Renal cortical epithelial cell (primary cell): ENCODE measurements at regions not wholly inside any gene's neighbourhood (a gene's known extent, or its start where the extent isn't known, plus 50 kb on each side); places are given as distances from the start of the nearest gene placed in this dataset.
"Not testable (repeated sequence)": the region's sequence is repeated elsewhere in the genome, so short reads cannot be mapped to it uniquely, and the experiment has no call there.

Experiments
- DNase-seq: peaks from one replicate; pipeline ENCODE4 v3.0.0-alpha.2; 2011; ENCODE audit warnings: low read depth

DNA sequence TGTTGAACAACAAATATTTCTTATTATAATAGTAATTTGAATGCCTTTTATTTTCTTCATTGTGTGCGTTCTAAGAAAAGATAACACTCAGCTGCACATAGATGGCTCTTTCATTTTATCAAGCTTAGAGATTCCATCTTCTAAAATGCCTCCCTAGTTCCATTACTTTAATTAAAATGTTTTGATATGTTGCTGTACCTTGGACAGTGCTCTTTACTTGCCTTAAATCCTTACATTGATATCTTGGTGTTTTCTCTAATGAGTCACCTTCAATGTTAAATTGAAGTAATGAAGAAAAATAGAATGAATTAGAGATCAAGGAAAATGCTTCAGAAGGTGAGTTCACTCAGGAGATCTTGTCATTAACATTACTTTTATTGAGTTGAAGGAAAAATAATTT, 1672.4 kb upstream of the AGA start:
- DNase-seq = no peak

DNA sequence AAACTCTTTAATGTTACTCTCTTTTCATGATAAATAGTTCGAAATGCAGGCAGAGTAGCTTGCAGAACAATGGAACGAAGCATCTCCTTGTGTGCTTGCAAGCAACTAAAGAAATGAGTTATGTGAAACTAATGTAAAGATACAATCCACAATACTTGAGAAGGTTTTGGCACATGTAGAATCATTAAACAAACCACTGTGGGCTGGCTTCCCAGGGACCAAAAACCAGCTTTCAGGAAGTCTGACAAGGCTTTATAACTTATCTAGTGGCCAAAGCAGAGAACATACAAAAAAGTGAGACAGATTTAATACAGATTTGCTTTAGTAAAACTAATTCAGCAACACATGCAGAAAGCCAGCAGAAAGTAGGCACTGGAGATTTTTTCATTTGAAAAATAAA, 1673.8 kb upstream of the AGA start:
- no peak for DNase-seq

DNA sequence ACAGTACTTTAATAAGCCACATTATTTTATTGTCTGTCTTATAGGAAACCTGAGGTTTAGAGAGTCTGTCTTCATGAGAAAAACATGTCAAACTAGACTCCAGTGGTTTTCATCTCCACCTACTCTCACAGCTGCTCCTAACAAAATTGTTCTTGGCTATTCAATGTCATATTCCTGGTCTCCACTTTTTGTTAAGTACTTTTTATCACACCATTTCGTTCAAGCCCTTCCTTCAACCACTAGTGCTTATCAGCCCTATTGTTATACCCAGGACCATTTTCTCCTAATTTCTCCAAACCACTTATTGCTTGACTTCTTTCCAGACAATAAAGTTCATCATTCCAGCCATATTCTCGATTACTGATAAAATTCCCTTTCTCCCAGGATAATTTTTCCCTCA, 1674.3 kb upstream of the AGA start:
- DNase-seq = no peak

DNA sequence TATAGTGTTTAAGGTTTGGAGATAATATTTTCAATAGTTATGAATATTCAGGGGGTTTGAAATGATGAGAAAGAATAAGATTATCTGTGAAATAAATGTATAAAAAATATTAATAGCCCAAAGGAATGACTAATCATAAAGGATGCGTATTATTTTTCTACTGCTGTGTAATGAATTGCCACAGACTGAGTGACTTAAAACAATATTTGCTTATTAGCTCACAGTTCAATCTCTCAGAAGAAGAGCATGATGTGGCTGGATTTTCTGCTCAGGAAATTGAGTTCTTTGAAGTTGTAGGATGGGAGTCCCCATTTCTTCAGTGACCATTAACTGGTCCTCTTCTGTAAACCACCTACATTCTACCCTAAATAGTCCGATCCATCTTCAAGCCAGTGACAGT, 1680.8 kb upstream of the AGA start:
- DNase-seq = no peak

DNA sequence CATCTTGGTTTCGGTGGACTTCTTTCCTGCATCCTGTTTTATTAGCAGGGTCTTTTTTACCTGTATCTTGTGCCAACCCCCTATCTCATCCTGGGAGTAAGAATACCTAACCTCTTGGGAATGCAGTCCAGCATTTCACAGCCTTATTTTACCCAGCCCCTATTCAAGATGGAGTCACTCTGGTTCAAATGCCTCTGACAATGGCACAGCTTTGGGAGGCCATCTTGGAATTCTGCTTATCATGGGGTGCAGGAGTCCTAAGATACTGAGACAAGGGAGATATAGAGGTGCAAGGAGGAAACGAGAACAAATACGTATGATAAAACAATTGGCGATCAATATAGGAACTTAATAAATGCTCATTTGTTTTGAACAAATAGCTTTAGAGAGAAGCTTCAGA, 1682.2 kb upstream of the AGA start:
- DNase-seq = no peak

- DNase-seq = no peak
Measured at GRCh38 chr4:179124957-179125356, 1682.7 kb upstream of the AGA start.

- no peak for DNase-seq
Measured at GRCh38 chr4:179125870-179126269, 1683.6 kb upstream of the AGA start.

DNA sequence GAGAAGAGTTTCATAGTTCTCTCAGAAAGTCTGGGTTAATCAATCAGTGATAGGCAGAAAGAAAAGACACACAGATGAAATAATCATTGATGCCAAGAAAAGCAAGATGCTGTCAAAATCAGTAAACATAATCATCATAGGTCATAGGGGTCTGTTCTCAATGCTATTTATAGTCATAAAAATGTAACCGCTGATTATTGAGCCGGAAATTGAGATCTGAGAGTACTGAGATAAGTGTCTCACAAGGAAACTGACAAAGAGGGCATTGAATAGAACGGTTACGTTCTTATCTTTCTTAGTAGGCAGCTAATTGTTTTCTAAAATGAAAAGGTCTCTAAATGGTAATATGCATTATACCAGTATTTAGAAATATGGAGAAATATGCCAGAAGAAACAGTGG, 1686.1 kb upstream of the AGA start:
- no peak for DNase-seq

DNA sequence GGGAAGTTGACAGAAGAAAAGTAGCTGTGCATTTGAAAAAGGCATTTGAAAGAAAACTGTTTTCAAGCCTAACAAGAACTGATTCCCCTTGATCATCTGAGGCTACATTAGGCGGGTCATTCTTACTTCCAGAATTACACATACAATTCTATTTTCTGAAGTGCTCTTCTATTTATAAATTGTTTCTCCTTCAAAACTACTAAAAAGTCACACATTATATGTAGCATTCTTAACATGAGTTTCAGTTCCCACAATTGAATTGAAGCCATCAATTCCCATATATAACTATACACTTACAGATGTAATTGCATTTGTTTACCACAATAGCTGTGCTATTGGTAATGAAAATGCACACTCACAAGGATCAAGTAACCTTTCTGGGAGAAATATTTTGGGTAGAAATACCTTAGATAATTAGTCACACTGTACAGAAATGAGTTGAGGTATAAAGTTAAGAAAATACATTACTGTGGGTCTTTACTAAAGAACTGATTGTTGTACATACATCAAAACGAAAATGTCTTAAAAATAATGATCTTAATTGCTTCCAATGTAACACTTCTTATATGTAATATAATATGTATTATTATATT, 1688.0 kb upstream of the AGA start:
- no peak for DNase-seq

- DNase-seq = peak; percentile 46
Measured at GRCh38 chr4:179145746-179146525, 1703.7 kb upstream of the AGA start.

DNA sequence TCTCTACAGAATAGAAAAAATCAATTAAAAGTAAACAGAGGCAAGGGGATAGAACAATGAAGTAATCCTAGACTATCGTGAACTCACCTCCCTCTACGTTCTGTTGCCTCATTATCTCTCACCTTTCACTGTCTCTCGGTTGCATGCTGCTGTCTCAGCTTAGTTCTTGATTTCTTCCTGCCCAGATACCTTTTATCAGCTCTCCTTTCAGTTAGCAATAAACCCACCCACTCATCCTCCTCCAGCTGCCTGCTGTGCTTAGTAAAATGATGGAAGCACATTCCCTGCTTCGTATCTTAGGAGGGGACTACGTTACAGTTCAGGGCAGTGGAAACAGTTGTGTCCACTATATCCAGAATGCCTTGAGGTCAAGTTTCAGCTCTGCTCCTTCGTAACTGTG, 1709.5 kb upstream of the AGA start:
- DNase-seq = no peak

DNA sequence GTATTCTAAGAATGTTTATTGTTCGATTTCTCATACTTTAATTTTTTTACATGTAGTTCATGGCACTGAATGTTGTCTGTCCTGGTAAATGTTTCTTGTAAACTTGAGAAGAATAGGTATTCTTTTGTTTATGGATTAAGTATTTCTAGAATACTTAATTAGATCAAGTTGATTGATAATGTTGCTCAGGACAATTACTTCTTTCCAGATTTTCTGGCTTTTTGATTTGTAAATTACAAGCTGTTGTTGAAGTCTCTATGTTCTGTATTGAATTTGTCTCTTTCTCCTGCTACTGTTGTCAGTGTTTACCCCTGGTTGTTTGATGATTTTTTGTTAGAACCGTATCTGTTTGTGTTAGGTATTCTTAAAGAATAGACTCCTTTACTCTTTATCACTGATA, 1720.9 kb upstream of the AGA start:
- DNase-seq = no peak

- DNase-seq = no peak
Measured at GRCh38 chr4:179164267-179164999, 1722.2 kb upstream of the AGA start.

DNA sequence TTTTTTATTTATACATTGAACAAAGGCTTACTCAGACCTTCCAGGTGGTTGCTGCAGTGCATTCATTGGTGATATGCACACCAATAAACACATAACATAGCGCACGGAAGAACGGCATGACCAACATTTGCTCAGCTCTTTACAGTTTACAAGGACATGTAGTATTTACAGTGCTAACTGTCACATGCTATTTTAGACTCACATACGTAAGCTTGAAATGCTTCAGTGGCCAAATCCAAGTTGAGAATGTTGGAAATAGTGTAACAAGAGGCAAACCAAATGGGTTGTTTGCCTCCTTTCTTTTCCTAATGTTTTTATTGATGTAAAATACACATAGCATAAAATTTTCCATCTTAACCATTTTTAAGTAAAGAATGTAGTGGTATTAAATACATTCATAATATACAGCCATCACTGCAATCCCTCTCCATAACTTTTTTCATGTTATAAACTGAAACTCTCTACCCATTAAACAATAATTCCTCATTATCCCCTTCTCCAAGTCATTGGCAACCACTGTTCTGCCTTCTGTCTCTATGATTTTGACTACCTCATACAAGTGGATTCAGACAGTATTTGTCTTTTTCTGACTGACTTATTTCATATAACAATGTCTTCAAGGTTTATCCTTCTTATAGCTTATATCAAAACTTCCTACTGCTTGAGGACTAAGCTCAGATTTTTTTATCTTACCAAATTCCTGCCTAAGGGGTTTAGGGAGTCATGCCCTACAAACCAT, 1722.9 kb upstream of the AGA start:
- no peak for DNase-seq

DNA sequence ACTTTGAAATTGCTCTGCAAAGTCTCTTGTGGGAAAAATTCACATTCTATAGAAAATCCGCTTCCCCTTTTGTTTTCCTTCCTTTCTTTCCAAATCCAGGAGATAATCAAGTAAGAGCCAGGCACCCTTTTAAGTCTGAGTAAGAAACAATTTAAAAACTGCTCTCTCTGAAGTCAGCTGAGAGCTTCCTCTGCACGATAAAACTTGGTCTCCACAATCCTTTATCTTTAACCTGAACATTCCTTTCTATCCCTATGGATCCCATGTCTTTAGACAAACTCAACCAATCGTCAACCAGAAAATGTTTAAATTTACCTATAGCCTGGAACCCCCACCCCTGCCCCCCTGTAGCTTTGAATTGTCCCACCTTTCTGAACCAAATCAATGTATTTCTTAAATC, 1723.6 kb upstream of the AGA start:
- DNase-seq = no peak

DNA sequence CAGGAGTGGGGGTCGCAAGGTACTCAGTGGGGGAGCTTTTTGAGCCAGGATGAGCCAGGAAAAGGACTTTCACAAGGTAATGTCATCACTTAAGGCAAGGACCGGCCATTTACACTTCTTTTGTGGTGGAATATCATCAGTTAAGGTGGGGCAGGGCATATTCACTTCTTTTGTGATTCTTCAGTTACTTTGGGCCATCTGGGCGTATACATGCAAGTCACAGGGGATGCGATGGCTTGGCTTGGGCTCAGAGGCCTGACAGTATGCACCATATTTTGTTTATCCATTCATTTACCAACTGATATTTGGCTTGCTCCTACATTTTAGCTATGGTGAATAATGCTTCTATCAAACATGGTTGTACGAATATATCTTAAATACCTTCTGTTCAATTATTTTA, 1728.1 kb upstream of the AGA start:
- DNase-seq = not testable (repeated sequence)

- no peak for DNase-seq
Measured at GRCh38 chr4:179182741-179183140, 1740.5 kb upstream of the AGA start.

- DNase-seq = no peak
Measured at GRCh38 chr4:179195887-179196286, 1753.7 kb upstream of the AGA start.

DNA sequence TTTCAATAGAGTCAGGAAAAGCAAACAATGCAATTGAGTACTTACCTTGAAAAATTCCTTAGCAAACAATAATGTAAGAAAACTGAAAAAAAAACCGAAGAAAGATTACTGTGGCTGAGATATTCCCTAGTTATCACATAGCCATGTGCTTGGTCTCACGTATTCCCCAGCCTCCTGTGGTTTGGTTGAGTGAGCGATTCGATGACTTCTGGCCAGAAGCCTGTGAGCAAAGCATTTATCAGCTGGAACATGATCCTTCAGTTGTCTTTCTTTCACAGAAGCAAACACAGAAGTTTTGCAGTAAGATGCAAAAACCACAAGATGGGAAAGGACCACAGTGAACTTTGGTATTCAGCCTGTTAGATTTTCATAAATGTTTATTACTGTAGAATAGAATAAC, 1754.3 kb upstream of the AGA start:
- peak; percentile 4 for DNase-seq

- DNase-seq = no peak
Measured at GRCh38 chr4:179200681-179201080, 1758.4 kb upstream of the AGA start.

DNA sequence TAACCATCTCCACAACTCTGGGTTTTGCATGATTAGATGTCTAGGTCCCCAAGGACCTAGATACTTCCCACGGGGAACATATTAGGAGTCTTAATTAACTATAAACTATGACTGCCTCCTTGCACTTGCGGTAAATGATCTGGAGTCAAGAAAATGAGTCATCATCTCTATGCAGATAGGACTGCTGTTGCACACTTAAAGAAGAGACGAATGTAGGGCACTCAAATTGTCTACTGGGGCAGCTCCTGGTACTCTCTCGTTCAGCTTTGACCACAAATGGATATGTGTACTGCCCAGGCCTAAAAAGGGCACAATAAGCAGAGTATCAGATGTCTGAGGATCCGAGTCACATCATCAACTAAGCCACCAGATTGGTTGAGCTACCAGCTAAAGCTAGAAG, 1783.4 kb upstream of the AGA start:
- DNase-seq = no peak

DNA sequence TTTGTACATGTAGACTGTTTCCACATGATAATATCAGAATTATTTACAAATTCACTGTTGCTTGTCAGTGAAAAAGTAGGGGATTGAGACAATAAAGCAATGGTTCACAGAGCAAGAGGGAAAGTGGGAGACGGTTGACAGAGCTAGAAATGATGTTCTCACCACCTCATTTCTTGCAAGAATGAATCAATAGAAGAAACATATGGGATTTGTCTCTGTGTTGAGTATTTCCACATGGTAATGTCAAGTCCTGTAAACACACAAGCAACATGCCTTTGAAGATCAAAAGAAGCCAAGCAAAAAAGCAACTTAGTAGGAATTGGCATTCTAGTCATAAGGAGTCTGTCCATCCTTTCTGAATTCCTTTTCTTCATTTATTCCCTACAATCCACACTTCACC, 1806.6 kb upstream of the AGA start:
- no peak for DNase-seq

DNA sequence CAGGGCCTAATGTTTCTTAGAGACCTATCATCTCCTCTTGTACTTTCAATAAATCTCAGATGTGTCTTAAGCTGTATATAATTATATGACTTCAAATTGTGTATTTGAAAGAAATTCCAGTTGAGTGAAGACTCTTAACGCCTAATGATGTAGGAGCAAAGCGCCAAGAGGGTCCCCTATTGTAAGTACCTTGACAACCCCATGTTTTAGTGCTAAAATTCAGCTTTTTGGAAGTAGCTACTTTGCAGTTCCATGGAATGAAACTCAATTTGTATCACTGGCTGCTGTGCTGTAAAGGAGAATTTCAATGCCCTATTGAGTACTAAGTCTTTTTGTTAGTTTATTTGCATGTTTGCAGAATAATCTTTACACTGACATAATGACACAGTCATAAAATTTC, 1826.6 kb upstream of the AGA start:
- DNase-seq = no peak
